Astrocyte (in vitro differentiated cells and primary cell): ENCODE measurements at regions not wholly inside any gene's neighbourhood (a gene's known extent, or its start where the extent isn't known, plus 50 kb on each side); places are given as distances from the start of the nearest gene placed in this dataset.
A peak's percentile ranks its signal among the peaks of the same experiment; 100 is the strongest.

ENCODE experiments used
- DNase-seq: peaks from one replicate; pipeline ENCODE4 v3.0.0-alpha.2; 2010; ENCODE audit warnings: low read depth
- FAIRE-seq: peaks from 2 replicates; lab custom pipeline; 2011; peaks lifted over from hg19 to GRCh38; lab: Jason Lieb, UNC
- H2AFZ ChIP-seq: 2 replicates; pipeline ENCODE4 v1.6.0; 2012; ENCODE audit warnings: low read depth, low read length, inconsistent platforms
- H3K27ac ChIP-seq: 2 replicates; pipeline ENCODE4 v1.5.1; 2011; ENCODE audit warnings: low read depth, low read length, inconsistent platforms
- H3K27me3 ChIP-seq: 2 replicates; pipeline ENCODE4 v1.6.0; 2011; ENCODE audit warnings: low read length, inconsistent platforms; ENCODE audit not compliant: insufficient read depth
- H3K36me3 ChIP-seq: 2 replicates; pipeline ENCODE4 v1.5.1; 2011; ENCODE audit warnings: low read length, inconsistent platforms; ENCODE audit not compliant: insufficient read depth
- H3K4me1 ChIP-seq: 2 replicates; pipeline ENCODE4 v1.5.1; 2011; ENCODE audit warnings: low read length, inconsistent platforms; ENCODE audit not compliant: insufficient read depth
- H3K4me2 ChIP-seq: 2 replicates; pipeline ENCODE4 v1.6.0; 2012; ENCODE audit warnings: low read length, inconsistent platforms
- H3K4me3 ChIP-seq: 2 replicates; pipeline ENCODE4 v1.5.1; 2011; ENCODE audit warnings: low read depth, mild to moderate bottlenecking, low read length, inconsistent platforms; ENCODE audit not compliant: insufficient read depth
- H3K79me2 ChIP-seq: 2 replicates; pipeline ENCODE4 v1.6.0; 2012; ENCODE audit warnings: mild to moderate bottlenecking, low read length, inconsistent platforms; ENCODE audit not compliant: insufficient read depth
- H3K9ac ChIP-seq: 2 replicates; pipeline ENCODE4 v1.6.0; 2012; ENCODE audit warnings: mild to moderate bottlenecking, low read length, inconsistent platforms
- H3K9me3 ChIP-seq: 2 replicates; pipeline ENCODE4 v1.5.1; 2012; ENCODE audit warnings: low read depth, mild to moderate bottlenecking, low read length, inconsistent platforms; ENCODE audit not compliant: insufficient read depth
- H4K20me1 ChIP-seq: 2 replicates; pipeline ENCODE4 v1.6.0; 2012; ENCODE audit warnings: low read length, inconsistent platforms; ENCODE audit not compliant: insufficient read depth
- H3K27ac Mint-ChIP-seq: one replicate; pipeline ENCODE4 v1.8.0; 2021; ENCODE audit warnings: mild to moderate bottlenecking, mixed read lengths; ENCODE audit not compliant: unreplicated experiment
- H3K27me3 Mint-ChIP-seq: one replicate; pipeline ENCODE4 v1.8.0; 2021; ENCODE audit warnings: low read depth, mixed read lengths; ENCODE audit not compliant: unreplicated experiment
- H3K36me3 Mint-ChIP-seq: one replicate; pipeline ENCODE4 v1.8.0; 2021; ENCODE audit warnings: low read depth, mixed read lengths; ENCODE audit not compliant: unreplicated experiment
- H3K4me1 Mint-ChIP-seq: one replicate; pipeline ENCODE4 v1.8.0; 2021; ENCODE audit warnings: low read depth, mixed read lengths; ENCODE audit not compliant: unreplicated experiment
- H3K4me3 Mint-ChIP-seq: one replicate; pipeline ENCODE4 v1.8.0; 2021; ENCODE audit warnings: mild to moderate bottlenecking, moderate library complexity, mixed read lengths; ENCODE audit not compliant: unreplicated experiment
- H3K9me3 Mint-ChIP-seq: one replicate; pipeline ENCODE4 v1.8.0; 2021; ENCODE audit warnings: mild to moderate bottlenecking, mixed read lengths; ENCODE audit not compliant: unreplicated experiment
- CTCF ChIP-seq: IDR thresholded peaks from 2 replicates; pipeline ENCODE4 v1.5.1; 2011; ENCODE audit warnings: low read depth, mild to moderate bottlenecking, inconsistent platforms, low read length, moderate library complexity; ENCODE audit not compliant: insufficient read depth
- EZH2 ChIP-seq: IDR thresholded peaks from 2 replicates; pipeline ENCODE4 v1.6.1; 2012; ENCODE audit warnings: mild to moderate bottlenecking, low read length, inconsistent platforms; ENCODE audit not compliant: insufficient read depth

GRCh38 chr4:188727746-188728145 is 588.5 kb downstream of the TRIML1 start:
- Histone ChIP-seq H3K9ac (no peak overlapping the region), H3K4me1 (no peaks in the 10 kb centered on the region), H4K20me1 (no peaks in the 10 kb centered on the region), H3K9me3 (no peaks in the 10 kb centered on the region), H3K27ac (no peak overlapping the region), H3K36me3 (no peaks in the 10 kb centered on the region), H3K27me3 (no peaks in the 10 kb centered on the region), H2AFZ (no peak overlapping the region), H3K4me2 (no peak overlapping the region), H3K79me2 (no peaks in the 10 kb centered on the region), H3K4me3 (no peak overlapping the region)
- Mint-ChIP-seq H3K27ac (no peak overlapping the region), H3K27me3 (no peaks in the 10 kb centered on the region), H3K4me1 (peaks cover 19% of the 10 kb centered on the region), H3K4me3 (no peak overlapping the region), H3K9me3 (peaks cover 3% of the 10 kb centered on the region), H3K36me3 (no peaks in the 10 kb centered on the region)
- DNase-seq = no peak
- no peak for FAIRE-seq
- TF ChIP-seq EZH2 = no peak
- no peak for TF ChIP-seq CTCF

GRCh38 chr4:188728359-188728758 is 589.1 kb downstream of the TRIML1 start:
- Mint-ChIP-seq H3K4me3 (no peak overlapping the region), H3K4me1 (peaks cover 14% of the 10 kb centered on the region), H3K27me3 (no peaks in the 10 kb centered on the region), H3K9me3 (peaks cover 3% of the 10 kb centered on the region), H3K27ac (peak overlapping the region; percentile 63), H3K36me3 (no peaks in the 10 kb centered on the region)
- Histone ChIP-seq H3K4me3 (no peak overlapping the region), H3K9ac (no peak overlapping the region), H4K20me1 (no peaks in the 10 kb centered on the region), H3K9me3 (no peaks in the 10 kb centered on the region), H3K79me2 (no peaks in the 10 kb centered on the region), H2AFZ (no peak overlapping the region), H3K27ac (no peak overlapping the region), H3K36me3 (no peaks in the 10 kb centered on the region), H3K27me3 (no peaks in the 10 kb centered on the region), H3K4me1 (no peaks in the 10 kb centered on the region), H3K4me2 (no peak overlapping the region)
- DNase-seq (no peak), FAIRE-seq (no peak)
- no peak for TF ChIP-seq CTCF
- no peak for TF ChIP-seq EZH2

- Histone ChIP-seq H3K4me3 (no peak overlapping the region), H3K4me1 (no peaks in the 10 kb centered on the region), H3K27me3 (no peaks in the 10 kb centered on the region), H3K4me2 (no peak overlapping the region), H3K9ac (no peak overlapping the region), H2AFZ (no peak overlapping the region), H3K79me2 (no peaks in the 10 kb centered on the region), H3K36me3 (no peaks in the 10 kb centered on the region), H4K20me1 (no peaks in the 10 kb centered on the region), H3K27ac (no peak overlapping the region), H3K9me3 (no peaks in the 10 kb centered on the region)
- no peak for DNase-seq
- Mint-ChIP-seq H3K27ac (no peak overlapping the region), H3K36me3 (no peaks in the 10 kb centered on the region), H3K4me1 (peaks cover 7% of the 10 kb centered on the region), H3K4me3 (no peak overlapping the region), H3K27me3 (no peaks in the 10 kb centered on the region), H3K9me3 (peaks cover 6% of the 10 kb centered on the region)
- no peak for FAIRE-seq
- TF ChIP-seq CTCF (no peak), EZH2 (no peak)
Measured at GRCh38 chr4:188732131-188732530, 592.9 kb downstream of the TRIML1 start.
